Stimulated activated CD8-positive, alpha-beta memory T cell treated with anti-CD3 and anti-CD28 coated beads, Interleukin-15, amount 100 ng/mL, for 1 hour (primary cell): ENCODE measurements at regions not wholly inside any gene's neighbourhood (a gene's known extent, or its start where the extent isn't known, plus 50 kb on each side); places are given as distances from the start of the nearest gene placed in this dataset.
"Not testable (repeated sequence)": the region's sequence is repeated elsewhere in the genome, so short reads cannot be mapped to it uniquely, and the experiment has no call there.

ENCODE experiments used
- DNase-seq: peaks from one replicate; pipeline ENCODE4 v3.0.0-alpha.2; 2020; ENCODE audit warnings: low read depth

DNA sequence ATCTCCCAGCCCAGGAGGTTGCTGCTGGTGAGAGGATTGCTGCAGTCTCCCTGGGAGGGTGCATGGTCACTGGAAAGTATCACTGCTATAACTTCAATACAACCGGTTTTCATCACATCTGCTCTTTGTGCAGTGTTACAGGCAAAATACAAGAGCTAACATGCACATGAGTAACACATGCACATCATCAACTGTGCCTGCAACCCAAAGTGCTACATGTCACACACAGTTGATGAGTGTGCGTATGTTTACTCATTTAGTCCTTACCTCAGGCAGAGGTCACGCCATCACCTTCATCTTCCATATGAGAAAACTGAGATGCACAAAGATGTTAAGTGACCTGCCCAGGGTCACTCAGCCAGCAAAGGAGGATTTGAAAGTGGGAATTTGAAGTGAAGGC is 277.7 kb downstream of the FAM72C start:
- DNase-seq, result no peak

GRCh38 chr1:143691971-143692529 is 279.7 kb downstream of the FAM72C start:
- no peak for DNase-seq

- no peak for DNase-seq
Observed at GRCh38 chr1:143691400-143691891, 280.3 kb downstream of the FAM72C start.

- DNase-seq, result no peak
Observed at GRCh38 chr1:143689781-143690180, 282.0 kb downstream of the FAM72C start.

GRCh38 chr1:143680304-143680703 is 291.5 kb downstream of the FAM72C start:
- no peak for DNase-seq

DNA sequence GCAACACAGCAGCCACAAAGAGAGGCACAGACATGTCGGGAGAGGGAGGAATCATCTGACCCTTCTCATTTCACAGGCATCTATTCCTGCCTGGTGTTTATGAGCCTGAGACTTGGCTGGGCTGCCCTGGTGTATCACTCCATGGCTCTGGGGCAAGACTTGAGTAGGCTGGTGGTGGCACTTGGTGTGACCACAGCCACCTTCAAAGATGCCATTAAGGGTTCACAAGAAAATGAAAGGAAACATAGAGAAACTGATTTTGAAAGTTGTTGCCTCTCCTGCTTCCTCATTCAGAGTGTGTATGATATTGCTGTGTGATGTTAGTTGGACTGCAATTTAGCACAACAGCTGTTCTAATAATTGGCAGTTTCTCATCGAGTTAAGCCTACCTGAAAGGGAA is 298.8 kb downstream of the FAM72C start:
- DNase-seq, result no peak

GRCh38 chr1:143667730-143668129 is 304.1 kb downstream of the FAM72C start:
- DNase-seq, result no peak

DNA sequence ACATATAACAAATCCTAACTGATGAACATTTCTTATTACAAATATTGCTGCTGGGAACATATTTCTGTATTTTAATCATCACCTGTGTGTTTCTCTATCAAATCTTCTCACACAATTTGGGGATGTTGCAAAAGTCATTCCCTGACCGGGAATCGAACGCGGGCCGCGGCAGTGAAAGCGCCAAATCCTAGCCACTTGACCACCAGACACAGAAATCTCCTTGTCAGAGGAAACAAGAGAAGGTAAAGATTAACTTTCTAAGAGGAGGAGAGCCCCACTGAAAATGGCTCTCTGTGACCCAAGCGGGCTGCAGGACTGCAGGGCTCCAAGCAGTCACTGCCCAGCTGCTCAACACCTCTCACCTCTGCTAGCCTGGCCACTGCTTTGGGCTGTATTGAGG is 304.9 kb downstream of the FAM72C start:
- no peak for DNase-seq

DNA sequence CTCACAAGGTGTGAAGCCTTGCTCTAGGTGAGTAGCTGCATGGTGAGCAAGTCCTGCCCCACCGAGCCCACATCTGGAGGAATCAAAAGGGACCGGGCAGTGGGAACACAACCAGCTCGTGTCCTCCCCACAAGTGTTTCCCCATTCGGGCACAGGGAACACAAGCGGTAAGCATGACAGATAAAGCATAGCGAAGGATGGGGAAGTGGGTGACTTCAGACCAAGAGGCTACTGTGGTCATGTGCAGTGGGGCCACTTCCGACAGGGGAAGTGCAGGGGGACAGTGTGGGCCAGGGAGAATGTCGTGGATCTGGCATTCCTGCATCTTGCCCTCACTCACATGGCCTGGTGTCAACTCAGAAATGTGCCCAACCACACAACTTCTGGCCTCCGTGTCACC is 306.2 kb downstream of the FAM72C start:
- DNase-seq, result no peak

GRCh38 chr1:143663056-143663455 is 308.7 kb downstream of the FAM72C start:
- not testable (repeated sequence) for DNase-seq

DNA sequence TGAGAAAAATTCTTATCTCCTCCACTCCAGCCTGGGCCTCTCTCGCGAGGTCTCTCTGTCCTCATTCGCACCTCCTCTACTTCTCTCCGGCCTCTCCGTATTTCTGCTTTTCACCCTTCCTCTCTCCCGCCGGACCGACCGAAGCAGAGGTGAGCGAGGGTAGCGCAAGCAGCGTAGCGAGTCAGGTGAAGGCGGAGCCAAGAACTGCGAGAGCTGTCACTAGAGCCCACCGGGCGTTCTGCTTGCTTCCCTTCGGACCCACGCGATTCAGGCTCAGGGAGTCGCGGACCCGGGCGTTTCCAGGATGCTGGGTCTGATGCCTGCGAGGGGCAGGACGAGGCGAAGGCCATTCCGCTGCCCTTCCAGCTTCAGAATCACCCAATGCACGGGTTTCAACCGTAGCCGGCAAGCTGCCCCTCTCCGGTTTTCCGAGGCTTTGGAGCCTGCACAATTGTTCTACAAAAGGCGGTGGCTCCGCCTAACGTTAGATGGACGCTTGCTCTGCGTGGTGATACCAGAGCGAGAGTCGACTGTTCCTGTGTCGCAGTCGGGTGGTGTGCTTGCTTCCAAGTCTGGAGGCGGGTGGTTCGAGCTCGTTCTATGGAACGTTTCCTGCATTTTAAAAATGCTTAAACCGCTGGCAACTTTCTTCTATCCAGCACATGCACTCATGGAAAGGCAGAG is 310.2 kb downstream of the FAM72C start:
- no peak for DNase-seq

DNA sequence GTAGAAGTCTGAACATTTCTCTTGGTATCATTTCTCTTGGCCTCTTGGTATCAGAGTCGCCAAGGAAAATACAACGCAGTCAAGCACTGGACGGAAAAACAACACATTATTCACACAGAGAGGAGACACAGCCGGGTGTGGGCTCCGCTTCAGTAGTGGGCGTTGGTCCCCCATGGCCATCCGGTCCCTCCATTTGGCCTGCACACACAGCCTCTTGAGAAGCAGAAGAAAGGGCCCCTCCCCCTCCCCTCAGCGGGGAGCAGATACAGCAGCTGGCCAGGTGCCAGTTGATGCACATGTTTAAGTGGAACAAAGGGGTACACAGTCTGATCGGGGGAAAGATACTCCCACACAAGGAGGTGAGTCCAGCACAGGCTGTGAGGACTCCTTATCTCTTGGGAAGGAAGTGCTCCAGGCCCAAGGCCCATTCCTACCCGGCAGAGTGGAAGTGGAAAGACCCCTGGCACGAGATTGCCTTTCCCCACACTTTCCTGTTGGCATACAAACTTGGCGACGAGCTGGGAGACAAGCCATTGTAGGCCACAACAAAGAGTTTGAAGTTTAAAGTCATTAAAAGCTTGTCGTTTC is 311.3 kb downstream of the FAM72C start:
- DNase-seq, result no peak

GRCh38 chr1:143653429-143653802 is 318.4 kb downstream of the FAM72C start:
- no peak for DNase-seq

DNA sequence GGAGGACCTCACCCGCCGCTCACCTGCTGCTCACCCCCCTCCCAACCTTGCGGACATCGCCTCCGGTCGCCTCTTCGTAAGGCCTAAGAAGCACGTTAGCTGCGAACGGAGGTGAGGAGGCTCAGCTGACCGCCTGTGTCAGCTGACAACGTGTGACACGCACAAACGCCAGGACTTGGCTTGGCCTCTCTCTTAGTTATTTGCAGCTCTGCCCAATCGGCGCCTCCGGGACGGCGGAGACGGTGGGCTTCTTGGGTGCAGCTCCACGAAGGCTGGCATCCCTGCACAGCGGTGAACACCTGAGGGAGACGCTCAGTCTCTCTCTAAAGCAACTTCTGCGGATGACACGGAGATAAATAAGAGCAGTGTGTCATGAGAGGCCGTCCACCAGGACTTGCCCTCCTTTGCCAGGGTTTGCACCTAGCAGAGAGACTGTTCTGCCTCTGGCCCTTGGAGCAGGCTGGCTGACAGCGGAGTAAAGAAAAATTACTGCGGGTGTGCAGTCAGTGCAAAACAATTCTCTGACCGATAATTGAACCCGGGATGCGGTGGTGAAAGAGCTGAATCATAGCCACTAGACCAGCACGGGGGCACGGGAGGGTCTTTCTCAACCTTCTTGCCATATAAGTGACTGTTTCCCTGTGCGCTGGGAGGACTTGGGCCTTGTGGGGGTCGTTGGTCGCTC is 318.9 kb downstream of the FAM72C start:
- no peak for DNase-seq

GRCh38 chr1:143652187-143652586 is 319.6 kb downstream of the FAM72C start:
- no peak for DNase-seq

- no peak for DNase-seq
Observed at GRCh38 chr1:143651350-143651992, 320.3 kb downstream of the FAM72C start.

- not testable (repeated sequence) for DNase-seq
Observed at GRCh38 chr1:143644035-143644434, 327.8 kb downstream of the FAM72C start.

GRCh38 chr1:143643148-143643885 is 328.5 kb downstream of the FAM72C start:
- DNase-seq, result no peak

DNA sequence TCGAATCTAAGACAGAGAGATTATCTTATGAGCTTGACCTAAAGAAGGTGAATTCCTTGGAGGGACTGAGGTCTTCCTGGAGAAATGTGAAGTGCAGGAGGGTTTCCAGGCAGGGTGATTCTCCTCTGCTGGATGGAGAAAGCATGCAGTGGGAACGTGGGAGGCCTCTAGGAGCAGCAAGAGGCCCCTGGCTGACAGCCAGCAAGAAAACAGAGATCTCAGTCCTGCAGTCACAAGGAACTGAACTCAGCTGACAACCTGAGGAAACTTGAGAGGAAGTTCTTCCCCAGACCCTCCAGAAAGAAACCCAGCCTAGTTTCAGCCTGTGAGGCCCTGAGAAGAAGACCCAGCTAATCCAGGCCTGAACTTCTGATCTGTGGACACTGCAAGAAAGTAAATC is 345.9 kb downstream of the FAM72C start:
- DNase-seq, result no peak

DNA sequence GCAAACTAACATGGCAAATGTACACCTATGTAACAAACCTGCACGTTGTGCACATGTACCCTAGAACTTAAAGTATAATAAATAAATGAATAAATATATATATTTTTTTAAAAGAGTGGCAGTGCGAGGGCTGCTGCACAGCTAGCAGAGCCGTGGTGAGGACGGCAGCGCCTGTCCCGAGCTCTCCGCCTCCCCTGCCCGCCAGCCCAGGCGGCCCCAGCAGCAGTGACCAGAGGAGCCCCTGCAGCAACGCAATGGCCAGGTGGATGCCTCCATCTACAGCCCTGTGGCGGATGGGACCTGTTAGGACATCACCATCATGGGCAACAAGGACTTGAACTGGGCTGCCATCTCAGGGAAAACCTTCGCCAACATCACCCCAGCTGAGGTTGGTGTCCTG is 351.9 kb downstream of the FAM72C start:
- no peak for DNase-seq

- no peak for DNase-seq
Observed at GRCh38 chr1:143611159-143611558, 360.6 kb downstream of the FAM72C start.

- no peak for DNase-seq
Observed at GRCh38 chr1:143610196-143610595, 361.6 kb downstream of the FAM72C start.
